GM19328 (cell line): ENCODE measurements at regions not wholly inside any gene's neighbourhood (a gene's known extent, or its start where the extent isn't known, plus 50 kb on each side); places are given as distances from the start of the nearest gene placed in this dataset.

Source experiments
- ATAC-seq: cut with Tn5 transposase; IDR thresholded peaks from one replicate; pipeline ENCODE4 v1.9.1; 2021; ENCODE audit warnings: mild to moderate bottlenecking, moderate library complexity; ENCODE audit not compliant: unreplicated experiment

- peak; percentile 92 for ATAC-seq
Observed at GRCh38 chr2:160994141-160995002, 165.9 kb upstream of the TANK start.

GRCh38 chr2:160996584-160996983 lies 163.6 kb upstream of the TANK start:
- ATAC-seq = no peak

DNA sequence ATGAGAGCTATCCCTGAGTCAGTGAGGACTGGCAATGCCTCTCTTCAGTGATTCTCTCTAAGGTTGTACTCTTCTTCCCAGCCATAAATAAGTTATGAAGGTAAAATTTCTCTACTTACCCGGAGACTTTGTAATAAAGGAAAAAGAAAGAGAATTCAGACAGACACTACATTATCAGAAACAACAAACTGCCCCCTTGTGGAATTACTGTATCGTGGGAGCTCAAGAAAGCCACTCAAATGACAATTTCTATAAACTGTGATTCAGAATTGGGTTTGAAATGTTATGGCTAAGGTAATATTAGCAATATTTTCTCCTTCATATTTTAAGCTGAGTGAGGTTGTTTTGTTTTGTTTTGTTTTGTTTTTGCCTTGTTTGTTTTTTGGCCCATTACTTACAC lies 155.8 kb upstream of the TANK start:
- ATAC-seq = no peak

GRCh38 chr2:161005170-161005569 lies 155.1 kb upstream of the TANK start:
- no peak for ATAC-seq

DNA sequence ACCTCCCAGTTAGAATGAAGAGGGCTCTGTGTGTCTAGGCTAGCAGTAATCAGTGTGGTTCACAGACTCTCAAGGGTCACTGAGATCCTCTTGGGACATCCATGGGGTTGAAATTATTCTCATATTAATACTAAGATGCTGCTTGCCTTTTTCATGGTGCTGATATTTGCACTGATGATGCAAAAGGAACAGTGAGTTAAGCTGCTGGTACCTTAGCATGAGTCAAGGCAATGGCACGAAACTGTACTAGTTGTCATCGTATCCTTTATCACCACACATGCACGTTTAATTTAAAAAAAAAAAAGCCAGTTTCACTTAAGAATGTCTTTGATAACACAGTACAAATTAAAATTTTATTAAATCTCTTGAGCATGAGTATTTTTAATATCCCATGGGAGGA lies 151.9 kb upstream of the TANK start:
- ATAC-seq = no peak

GRCh38 chr2:161010503-161011015 lies 149.7 kb upstream of the TANK start:
- no peak for ATAC-seq

DNA sequence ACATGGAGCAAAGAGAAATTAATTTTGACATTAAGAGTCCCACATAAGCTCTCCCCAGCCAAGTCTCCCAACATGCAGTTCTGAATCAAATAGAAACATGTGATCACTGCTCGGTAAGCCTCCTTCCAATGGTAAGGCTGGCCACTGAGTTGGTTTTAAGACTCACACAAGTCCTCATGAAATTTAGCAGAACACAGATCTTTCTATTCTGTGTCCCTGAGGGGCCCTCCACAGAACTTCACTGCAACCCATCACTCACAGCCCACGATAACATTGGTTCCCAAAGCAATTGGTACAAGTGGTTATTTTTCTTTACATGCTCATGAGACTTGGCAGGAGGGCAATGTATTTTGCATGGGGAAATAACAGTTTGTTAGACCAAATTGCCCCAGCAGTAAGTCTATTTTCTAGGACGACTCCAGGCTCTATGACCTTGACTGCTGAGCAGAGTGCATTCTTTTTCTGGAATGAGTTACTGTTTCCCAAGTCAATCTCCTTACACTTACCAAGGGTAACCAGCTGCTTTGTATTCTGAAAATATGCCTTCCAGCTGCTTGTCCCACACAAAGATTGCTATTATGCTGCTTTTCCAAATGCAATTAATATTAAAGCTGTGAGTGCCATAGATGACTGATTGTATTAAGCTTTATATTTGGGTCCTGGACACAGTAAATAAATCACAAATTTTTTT lies 142.3 kb upstream of the TANK start:
- no peak for ATAC-seq

- ATAC-seq = no peak
Observed at GRCh38 chr2:161019311-161019710, 140.9 kb upstream of the TANK start.

GRCh38 chr2:161020437-161020836 lies 139.8 kb upstream of the TANK start:
- no peak for ATAC-seq

DNA sequence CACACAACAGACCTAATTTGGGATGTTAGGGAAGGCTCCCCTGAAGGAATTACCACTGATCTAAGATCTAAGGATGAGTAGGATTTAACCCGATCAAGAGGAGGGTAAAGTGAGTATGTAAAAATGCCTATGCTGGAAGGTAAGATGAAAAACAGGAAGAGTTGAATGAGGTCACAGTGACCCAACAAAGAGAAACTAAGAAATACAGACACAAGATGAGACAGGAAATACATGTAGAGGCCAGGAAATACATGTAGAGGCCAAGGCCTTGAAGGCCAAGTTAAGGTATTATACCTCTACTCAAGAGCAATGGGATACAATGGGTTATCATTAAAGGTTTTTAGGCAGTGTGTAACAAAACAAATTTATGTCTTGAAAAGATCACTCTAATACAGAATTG lies 131.6 kb upstream of the TANK start:
- ATAC-seq = no peak

GRCh38 chr2:161029321-161029720 lies 130.9 kb upstream of the TANK start:
- no peak for ATAC-seq

- ATAC-seq = no peak
Observed at GRCh38 chr2:161030260-161031063, 129.8 kb upstream of the TANK start.

DNA sequence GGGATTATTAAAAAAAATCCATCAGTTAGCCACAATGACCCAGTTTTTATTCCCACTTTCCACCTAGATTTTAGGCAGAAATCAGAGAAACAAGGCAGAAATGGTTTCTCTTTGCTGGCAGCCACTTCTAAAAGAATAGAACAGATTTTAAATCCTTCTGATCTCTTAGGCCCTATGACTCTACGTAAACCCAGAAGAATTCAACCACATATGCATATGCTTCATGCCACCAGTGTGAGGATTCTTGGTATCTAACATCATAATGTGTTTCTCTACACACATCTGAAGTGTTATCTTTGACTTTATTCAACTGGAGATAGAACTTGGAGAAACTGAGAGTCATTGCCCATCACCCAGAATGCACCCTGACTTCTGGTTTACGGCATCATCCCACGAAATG lies 128.7 kb upstream of the TANK start:
- ATAC-seq = no peak

GRCh38 chr2:161032635-161033034 lies 127.6 kb upstream of the TANK start:
- no peak for ATAC-seq

- no peak for ATAC-seq
Observed at GRCh38 chr2:161033059-161033660, 127.1 kb upstream of the TANK start.

GRCh38 chr2:161036926-161037325 lies 123.3 kb upstream of the TANK start:
- no peak for ATAC-seq

GRCh38 chr2:161039071-161039470 lies 121.2 kb upstream of the TANK start:
- no peak for ATAC-seq

DNA sequence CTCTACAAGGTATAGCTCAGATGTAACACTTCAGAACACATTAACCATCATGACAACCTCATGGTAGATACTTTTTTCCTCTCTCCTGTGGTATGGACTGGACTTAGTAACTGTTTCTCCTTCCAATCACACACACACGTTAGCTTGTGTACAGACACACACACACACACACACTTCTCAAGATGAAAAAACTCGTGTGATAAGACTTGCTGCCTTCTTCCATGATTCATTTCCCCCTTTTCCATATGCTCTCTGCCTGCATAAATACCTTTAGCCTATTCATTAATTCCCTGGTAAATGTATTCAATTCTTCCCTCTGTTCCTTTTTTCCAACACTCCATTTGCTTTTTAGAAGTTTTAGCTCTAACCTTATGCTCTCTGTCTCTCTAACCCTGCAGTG lies 118.9 kb upstream of the TANK start:
- ATAC-seq = no peak

- no peak for ATAC-seq
Observed at GRCh38 chr2:161042990-161043625, 117.1 kb upstream of the TANK start.

DNA sequence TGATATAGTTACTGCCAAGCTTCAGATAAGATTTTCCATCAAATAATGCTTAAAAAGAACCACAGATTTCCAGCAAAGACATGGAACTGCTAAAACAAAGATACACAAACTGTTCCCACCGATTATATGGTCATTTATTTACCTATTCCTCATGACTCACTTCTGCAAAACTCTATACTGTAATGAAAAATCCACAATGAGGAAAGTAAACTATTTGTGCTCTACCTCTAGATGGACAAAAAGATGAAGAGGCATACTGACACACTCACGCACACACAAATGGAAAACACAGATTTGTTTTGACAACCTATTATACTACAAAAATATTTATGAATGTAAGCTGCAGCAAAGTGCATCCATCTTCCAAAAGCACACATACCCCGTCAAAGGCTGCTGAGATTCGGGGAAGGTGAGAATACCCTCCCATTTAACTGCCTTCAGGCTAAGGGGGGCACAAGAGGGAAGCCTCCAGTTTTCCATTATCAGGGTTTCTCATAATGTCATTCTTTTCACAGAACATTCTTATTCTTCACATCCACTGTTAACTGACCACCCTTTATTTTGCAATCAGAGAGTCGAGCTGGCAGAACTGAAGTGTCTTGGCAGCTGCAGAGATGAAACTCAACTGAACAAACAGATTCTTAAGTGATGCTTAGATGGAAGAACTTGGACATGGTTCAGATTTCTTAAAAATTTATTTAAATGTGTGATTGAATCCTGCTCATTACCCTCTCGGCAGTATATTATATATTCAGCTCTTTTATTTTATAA lies 115.9 kb upstream of the TANK start:
- ATAC-seq = no peak
